ENCODE measurements at regions not wholly inside any gene's neighbourhood (a gene's known extent, or its start where the extent isn't known, plus 50 kb on each side); places are given as distances from the start of the nearest gene placed in this dataset.
A peak's percentile ranks its signal among the peaks of the same experiment; 100 is the strongest.

DNA sequence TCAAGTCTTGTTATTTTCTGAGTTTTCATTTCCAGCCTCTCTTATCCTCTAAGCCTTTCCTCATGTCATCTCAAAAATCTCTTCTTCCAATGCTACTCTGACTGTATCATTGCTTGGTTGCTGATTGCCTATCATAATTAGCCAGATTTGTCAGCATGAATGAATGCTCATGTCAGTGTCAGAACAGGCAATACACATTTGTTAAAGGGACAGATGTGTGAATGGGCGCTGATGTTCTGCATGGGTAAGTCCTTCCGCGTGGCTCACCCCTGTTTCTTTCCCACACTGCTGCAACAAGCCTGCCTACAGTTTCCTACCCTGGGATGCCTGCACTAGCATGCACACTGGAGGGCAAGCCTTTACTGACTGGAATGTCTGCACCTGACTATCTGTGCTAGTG is 100.6 kb downstream of the RHOU start:
- TF ChIP-seq EZH2 (IDR thresholded peaks at IDR 0.05; ENCODE audit: borderline replicate concordance, insufficient read depth, low read length, poor library complexity, severe bottlenecking): no peak
- peak; percentile 25 for TF ChIP-seq POLR2AphosphoS5 (IDR thresholded peaks at IDR 0.05)
- no peak for TF ChIP-seq EP300 (conservative IDR thresholded peaks at IDR 0.05; ENCODE audit: poor library complexity, severe bottlenecking)
- TF ChIP-seq TAF1 (IDR thresholded peaks at IDR 0.05; ENCODE audit: low read depth): no peak
- TF ChIP-seq, protein P1, sequence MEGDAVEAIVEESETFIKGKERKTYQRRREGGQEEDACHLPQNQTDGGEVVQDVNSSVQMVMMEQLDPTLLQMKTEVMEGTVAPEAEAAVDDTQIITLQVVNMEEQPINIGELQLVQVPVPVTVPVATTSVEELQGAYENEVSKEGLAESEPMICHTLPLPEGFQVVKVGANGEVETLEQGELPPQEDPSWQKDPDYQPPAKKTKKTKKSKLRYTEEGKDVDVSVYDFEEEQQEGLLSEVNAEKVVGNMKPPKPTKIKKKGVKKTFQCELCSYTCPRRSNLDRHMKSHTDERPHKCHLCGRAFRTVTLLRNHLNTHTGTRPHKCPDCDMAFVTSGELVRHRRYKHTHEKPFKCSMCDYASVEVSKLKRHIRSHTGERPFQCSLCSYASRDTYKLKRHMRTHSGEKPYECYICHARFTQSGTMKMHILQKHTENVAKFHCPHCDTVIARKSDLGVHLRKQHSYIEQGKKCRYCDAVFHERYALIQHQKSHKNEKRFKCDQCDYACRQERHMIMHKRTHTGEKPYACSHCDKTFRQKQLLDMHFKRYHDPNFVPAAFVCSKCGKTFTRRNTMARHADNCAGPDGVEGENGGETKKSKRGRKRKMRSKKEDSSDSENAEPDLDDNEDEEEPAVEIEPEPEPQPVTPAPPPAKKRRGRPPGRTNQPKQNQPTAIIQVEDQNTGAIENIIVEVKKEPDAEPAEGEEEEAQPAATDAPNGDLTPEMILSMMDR (IDR thresholded peaks at IDR 0.05; ENCODE audit: poor library complexity, severe bottlenecking): no peak
- no peak for TF ChIP-seq REST (IDR thresholded peaks at IDR 0.05; ENCODE audit: borderline replicate concordance)
- TF ChIP-seq RAD21 (conservative IDR thresholded peaks at IDR 0.05): no peak
